Panc1 (cell line): ENCODE measurements at regions not wholly inside any gene's neighbourhood (a gene's known extent, or its start where the extent isn't known, plus 50 kb on each side); places are given as distances from the start of the nearest gene placed in this dataset.

Experiments used
- ATAC-seq: fragments of 200-7000 bp; cut with Tn5 transposase; 2 replicates; pipeline ENCODE4 v1.9.1; 2020; ENCODE audit warnings: mild to moderate bottlenecking, moderate library complexity
- BruUV-seq: library from RNA; stranded (reverse); fragments of 400-500 nt; replicated peaks from 2 replicates; lab custom pipeline; 2021; lab: Mats Ljungman, UMichigan
- CTCF ChIA-PET: fragments of 300-600 bp; sonication (Branson Sonifier 250); formaldehyde crosslinking; loops from one replicate; lab custom pipeline; 2022; ENCODE audit warnings: antibody characterized with exemption; lab: Charles Lee
- POLR2A ChIA-PET: fragments of 300-600 bp; sonication (Branson Sonifier 250); formaldehyde crosslinking; loops from one replicate; lab custom pipeline; 2022; ENCODE audit warnings: antibody characterized with exemption; lab: Charles Lee
- DNase-seq: peaks from one replicate; pipeline ENCODE4 v3.0.0-alpha.2; 2010; ENCODE audit warnings: low read depth, low spot score
- H3K27ac ChIP-seq: 2 replicates; pipeline ENCODE4 v1.5.1; 2011; ENCODE audit warnings: mild to moderate bottlenecking, low read length, inconsistent platforms
- H3K27me3 ChIP-seq: fragments of 200-500 bp; sonication (Bioruptor generic); 2 replicates; pipeline ENCODE4 v1.6.0; 2014; ENCODE audit warnings: low read length, inconsistent platforms; ENCODE audit not compliant: control insufficient read depth, insufficient read depth
- H3K36me3 ChIP-seq: fragments of 200-500 bp; sonication (Bioruptor generic); 2 replicates; pipeline ENCODE4 v1.5.1; 2014; ENCODE audit warnings: inconsistent platforms, mild to moderate bottlenecking, low read length, moderate library complexity; ENCODE audit not compliant: control insufficient read depth, insufficient read depth
- H3K4me1 ChIP-seq: 2 replicates; pipeline ENCODE4 v1.5.1; 2011; ENCODE audit warnings: inconsistent platforms, mild to moderate bottlenecking, low read length, moderate library complexity; ENCODE audit not compliant: control insufficient read depth, insufficient read depth
- H3K4me3 ChIP-seq, 2 experiments: 2 replicates each; pipeline ENCODE4 v1.5.1; 2011 to 2012; ENCODE audit warnings: low read depth in 2 of 2, low read length in 2 of 2, mild to moderate bottlenecking in 2 of 2, inconsistent platforms in 1 of 2, moderate library complexity in 1 of 2
- H3K9me3 ChIP-seq: fragments of 200-500 bp; sonication (Bioruptor generic); 2 replicates; pipeline ENCODE4 v1.5.1; 2014; ENCODE audit warnings: low read depth, mild to moderate bottlenecking, inconsistent platforms, low read length, moderate library complexity; ENCODE audit not compliant: control insufficient read depth, insufficient read depth
- CTCF ChIP-seq: fragments of 450-650 bp; IDR thresholded peaks from 2 replicates; pipeline ENCODE4 v1.5.1; 2017; ENCODE audit warnings: mild to moderate bottlenecking
- POLR2AphosphoS5 ChIP-seq: IDR thresholded peaks from 2 replicates; pipeline ENCODE4 v1.6.1; 2012; ENCODE audit warnings: mild to moderate bottlenecking, low read depth, low read length, moderate library complexity
- SIN3A ChIP-seq: IDR thresholded peaks from 2 replicates; pipeline ENCODE4 v1.6.1; 2012; ENCODE audit warnings: low read depth, mild to moderate bottlenecking, low read length, moderate library complexity, borderline replicate concordance; ENCODE audit not compliant: insufficient read depth
- TCF7L2 ChIP-seq: IDR thresholded peaks from 2 replicates; pipeline ENCODE4 v1.6.1; 2011; ENCODE audit warnings: mild to moderate bottlenecking, low read depth, low read length, inconsistent platforms
- in situ Hi-C: cut with HindIII; loops from 2 replicates; pipeline ENCODE4 v1.10.0; 2016; ENCODE audit warnings: low sequenced_read_pairs, low pct_unique_long_range_greater_than_20kb
- intact Hi-C: fragments of 100-400 bp; cut with micrococcal nuclease; formaldehyde crosslinking; loops from one replicate; pipeline ENCODE4 v1.10.0; 2022; ENCODE audit not compliant: unreplicated experiment
- TF ChIP-seq, protein P1 (sequence below), 2 experiments: IDR thresholded peaks; 2 replicates each; pipeline ENCODE4 v1.6.1; 2011 to 2012; ENCODE audit warnings: low read depth in 2 of 2, control low read depth in 1 of 2, low read length in 1 of 2, mild to moderate bottlenecking in 1 of 2, moderate library complexity in 1 of 2; ENCODE audit not compliant: insufficient read depth in 1 of 2

- Histone ChIP-seq H3K9me3 (no peaks in the 10 kb centered on the region), H3K4me1 (no peaks in the 10 kb centered on the region), H3K4me3 (no peak overlapping the region), H3K27me3 (no peaks in the 10 kb centered on the region), H3K36me3 (no peaks in the 10 kb centered on the region), H3K27ac (no peak overlapping the region)
- POLR2A ChIA-PET, result no interaction called here
- in situ Hi-C loops (no loop called here), intact Hi-C loops (no loop called here)
- CTCF ChIA-PET, result no interaction called here
- no TSS peak for BruUV-seq
- no peak for DNase-seq
- TF ChIP-seq POLR2AphosphoS5 (no peak), SIN3A (no peak), TCF7L2 (no peak), CTCF (no peak)
- TF ChIP-seq, protein P1, sequence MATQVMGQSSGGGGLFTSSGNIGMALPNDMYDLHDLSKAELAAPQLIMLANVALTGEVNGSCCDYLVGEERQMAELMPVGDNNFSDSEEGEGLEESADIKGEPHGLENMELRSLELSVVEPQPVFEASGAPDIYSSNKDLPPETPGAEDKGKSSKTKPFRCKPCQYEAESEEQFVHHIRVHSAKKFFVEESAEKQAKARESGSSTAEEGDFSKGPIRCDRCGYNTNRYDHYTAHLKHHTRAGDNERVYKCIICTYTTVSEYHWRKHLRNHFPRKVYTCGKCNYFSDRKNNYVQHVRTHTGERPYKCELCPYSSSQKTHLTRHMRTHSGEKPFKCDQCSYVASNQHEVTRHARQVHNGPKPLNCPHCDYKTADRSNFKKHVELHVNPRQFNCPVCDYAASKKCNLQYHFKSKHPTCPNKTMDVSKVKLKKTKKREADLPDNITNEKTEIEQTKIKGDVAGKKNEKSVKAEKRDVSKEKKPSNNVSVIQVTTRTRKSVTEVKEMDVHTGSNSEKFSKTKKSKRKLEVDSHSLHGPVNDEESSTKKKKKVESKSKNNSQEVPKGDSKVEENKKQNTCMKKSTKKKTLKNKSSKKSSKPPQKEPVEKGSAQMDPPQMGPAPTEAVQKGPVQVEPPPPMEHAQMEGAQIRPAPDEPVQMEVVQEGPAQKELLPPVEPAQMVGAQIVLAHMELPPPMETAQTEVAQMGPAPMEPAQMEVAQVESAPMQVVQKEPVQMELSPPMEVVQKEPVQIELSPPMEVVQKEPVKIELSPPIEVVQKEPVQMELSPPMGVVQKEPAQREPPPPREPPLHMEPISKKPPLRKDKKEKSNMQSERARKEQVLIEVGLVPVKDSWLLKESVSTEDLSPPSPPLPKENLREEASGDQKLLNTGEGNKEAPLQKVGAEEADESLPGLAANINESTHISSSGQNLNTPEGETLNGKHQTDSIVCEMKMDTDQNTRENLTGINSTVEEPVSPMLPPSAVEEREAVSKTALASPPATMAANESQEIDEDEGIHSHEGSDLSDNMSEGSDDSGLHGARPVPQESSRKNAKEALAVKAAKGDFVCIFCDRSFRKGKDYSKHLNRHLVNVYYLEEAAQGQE (IDR thresholded peaks at IDR 0.05; ENCODE audit: insufficient read depth in 1 of 2, low read depth in 2 of 2, low read length in 1 of 2), result no peak
- no peak for ATAC-seq
Observed at GRCh38 chr3:70583682-70584081, 271.2 kb upstream of the MDFIC2 start.

GRCh38 chr3:70582803-70583202 lies 270.4 kb upstream of the MDFIC2 start:
- Histone ChIP-seq H3K4me3 (no peak overlapping the region), H3K36me3 (no peaks in the 10 kb centered on the region), H3K27me3 (no peaks in the 10 kb centered on the region), H3K27ac (no peak overlapping the region), H3K9me3 (no peaks in the 10 kb centered on the region), H3K4me1 (no peaks in the 10 kb centered on the region)
- BruUV-seq, result no TSS peak
- DNase-seq, result no peak
- intact Hi-C loops (no loop called here), in situ Hi-C loops (no loop called here)
- ATAC-seq, result no peak
- ChIA-PET POLR2A (no interaction called here), CTCF (no interaction called here)
- TF ChIP-seq POLR2AphosphoS5, result no peak
- TF ChIP-seq, protein P1 (IDR thresholded peaks at IDR 0.05; ENCODE audit: insufficient read depth in 1 of 2, low read depth in 2 of 2, low read length in 1 of 2), result no peak
- no peak for TF ChIP-seq SIN3A
- no peak for TF ChIP-seq CTCF
- no peak for TF ChIP-seq TCF7L2
